Loucy (cell line): ENCODE measurements at regions not wholly inside any gene's neighbourhood (a gene's known extent, or its start where the extent isn't known, plus 50 kb on each side); places are given as distances from the start of the nearest gene placed in this dataset.

ENCODE experiments used
- H2AFZ ChIP-seq: fragments of 200-600 bp; sonication (generic); 2 replicates; pipeline ENCODE4 v1.6.0; 2016; ENCODE audit warnings: antibody characterized with exemption, mild to moderate bottlenecking, low read length, moderate library complexity
- H3F3A ChIP-seq: fragments of 200-600 bp; 2 replicates; pipeline ENCODE4 v1.6.0; 2016; ENCODE audit warnings: antibody characterized with exemption, low read depth, mild to moderate bottlenecking
- H3K27me3 ChIP-seq: fragments of 200-600 bp; sonication (generic); 2 replicates; pipeline ENCODE4 v1.6.1; 2014; ENCODE audit warnings: low read length, mild to moderate bottlenecking; ENCODE audit not compliant: insufficient read depth, poor library complexity, severe bottlenecking
- H3K36me3 ChIP-seq: fragments of 200-600 bp; sonication (generic); 2 replicates; pipeline ENCODE4 v1.6.1; 2016; ENCODE audit warnings: low read length; ENCODE audit not compliant: insufficient read depth
- H3K4me1 ChIP-seq: fragments of 200-600 bp; sonication (generic); 2 replicates; pipeline ENCODE4 v1.5.1; 2014; ENCODE audit warnings: low read length, mild to moderate bottlenecking; ENCODE audit not compliant: insufficient read depth, poor library complexity, severe bottlenecking
- H3K4me2 ChIP-seq: fragments of 200-600 bp; sonication (generic); 2 replicates; pipeline ENCODE4 v1.6.0; 2014; ENCODE audit warnings: antibody characterized with exemption, low read length, low read depth, mild to moderate bottlenecking; ENCODE audit not compliant: poor library complexity, severe bottlenecking
- H3K4me3 ChIP-seq: fragments of 200-600 bp; sonication (generic); 2 replicates; pipeline ENCODE4 v1.5.1; 2014; ENCODE audit warnings: low read length, mild to moderate bottlenecking, mixed read lengths; ENCODE audit not compliant: poor library complexity, severe bottlenecking
- H3K79me2 ChIP-seq: fragments of 200-600 bp; sonication (generic); 2 replicates; pipeline ENCODE4 v1.6.1; 2014; ENCODE audit warnings: low read length; ENCODE audit not compliant: insufficient read depth
- H3K9ac ChIP-seq: fragments of 200-600 bp; sonication (generic); 2 replicates; pipeline ENCODE4 v1.6.0; 2014; ENCODE audit warnings: mild to moderate bottlenecking, low read depth, low read length, moderate library complexity; ENCODE audit not compliant: poor library complexity, severe bottlenecking
- H3K9me2 ChIP-seq: fragments of 200-600 bp; sonication (generic); replicated peaks from 2 replicates; pipeline ENCODE4 v1.6.1; 2016; ENCODE audit warnings: low read depth, low read length, mixed read lengths
- H3K9me3 ChIP-seq: fragments of 200-600 bp; sonication (generic); 2 replicates; pipeline ENCODE4 v1.6.1; 2014; ENCODE audit warnings: mild to moderate bottlenecking, antibody characterized with exemption, low read length, low read depth; ENCODE audit not compliant: insufficient read depth
- H4K20me1 ChIP-seq: fragments of 200-600 bp; sonication (generic); 2 replicates; pipeline ENCODE4 v1.6.0; 2014; ENCODE audit warnings: antibody characterized with exemption, low read length, mild to moderate bottlenecking; ENCODE audit not compliant: insufficient read depth, poor library complexity, severe bottlenecking
- EZH2phosphoT487 ChIP-seq: fragments of 200-600 bp; IDR thresholded peaks from 2 replicates; pipeline ENCODE4 v1.6.1; 2018; ENCODE audit warnings: antibody characterized with exemption, mild to moderate bottlenecking, moderate library complexity, borderline replicate concordance
- TF ChIP-seq, protein P1 (sequence below): fragments of 200-600 bp; sonication (generic); conservative IDR thresholded peaks from 2 replicates; pipeline ENCODE4 v1.5.1; 2014; ENCODE audit warnings: mild to moderate bottlenecking, antibody characterized with exemption, low read length

- H3F3A ChIP-seq, result no peaks in the 10 kb centered on the region
- H3K9me3 ChIP-seq, result no peaks in the 10 kb centered on the region
- H3K27me3 ChIP-seq, result no peaks in the 10 kb centered on the region
- H3K9me2 ChIP-seq, result no peaks in the 10 kb centered on the region
- H3K4me1 ChIP-seq, result peaks cover 5% of the 10 kb centered on the region
- no peak overlapping the region for H2AFZ ChIP-seq
- no peaks in the 10 kb centered on the region for H4K20me1 ChIP-seq
- no peak overlapping the region for H3K9ac ChIP-seq
- no peak overlapping the region for H3K4me3 ChIP-seq
- H3K36me3 ChIP-seq, result no peaks in the 10 kb centered on the region
- no peaks in the 10 kb centered on the region for H3K79me2 ChIP-seq
- no peak for TF ChIP-seq EZH2phosphoT487
- TF ChIP-seq, protein P1, sequence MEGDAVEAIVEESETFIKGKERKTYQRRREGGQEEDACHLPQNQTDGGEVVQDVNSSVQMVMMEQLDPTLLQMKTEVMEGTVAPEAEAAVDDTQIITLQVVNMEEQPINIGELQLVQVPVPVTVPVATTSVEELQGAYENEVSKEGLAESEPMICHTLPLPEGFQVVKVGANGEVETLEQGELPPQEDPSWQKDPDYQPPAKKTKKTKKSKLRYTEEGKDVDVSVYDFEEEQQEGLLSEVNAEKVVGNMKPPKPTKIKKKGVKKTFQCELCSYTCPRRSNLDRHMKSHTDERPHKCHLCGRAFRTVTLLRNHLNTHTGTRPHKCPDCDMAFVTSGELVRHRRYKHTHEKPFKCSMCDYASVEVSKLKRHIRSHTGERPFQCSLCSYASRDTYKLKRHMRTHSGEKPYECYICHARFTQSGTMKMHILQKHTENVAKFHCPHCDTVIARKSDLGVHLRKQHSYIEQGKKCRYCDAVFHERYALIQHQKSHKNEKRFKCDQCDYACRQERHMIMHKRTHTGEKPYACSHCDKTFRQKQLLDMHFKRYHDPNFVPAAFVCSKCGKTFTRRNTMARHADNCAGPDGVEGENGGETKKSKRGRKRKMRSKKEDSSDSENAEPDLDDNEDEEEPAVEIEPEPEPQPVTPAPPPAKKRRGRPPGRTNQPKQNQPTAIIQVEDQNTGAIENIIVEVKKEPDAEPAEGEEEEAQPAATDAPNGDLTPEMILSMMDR, result no peak
- no peak overlapping the region for H3K4me2 ChIP-seq
Observed at GRCh38 chr17:73744411-73744810, 100.2 kb upstream of the SDK2 start.

DNA sequence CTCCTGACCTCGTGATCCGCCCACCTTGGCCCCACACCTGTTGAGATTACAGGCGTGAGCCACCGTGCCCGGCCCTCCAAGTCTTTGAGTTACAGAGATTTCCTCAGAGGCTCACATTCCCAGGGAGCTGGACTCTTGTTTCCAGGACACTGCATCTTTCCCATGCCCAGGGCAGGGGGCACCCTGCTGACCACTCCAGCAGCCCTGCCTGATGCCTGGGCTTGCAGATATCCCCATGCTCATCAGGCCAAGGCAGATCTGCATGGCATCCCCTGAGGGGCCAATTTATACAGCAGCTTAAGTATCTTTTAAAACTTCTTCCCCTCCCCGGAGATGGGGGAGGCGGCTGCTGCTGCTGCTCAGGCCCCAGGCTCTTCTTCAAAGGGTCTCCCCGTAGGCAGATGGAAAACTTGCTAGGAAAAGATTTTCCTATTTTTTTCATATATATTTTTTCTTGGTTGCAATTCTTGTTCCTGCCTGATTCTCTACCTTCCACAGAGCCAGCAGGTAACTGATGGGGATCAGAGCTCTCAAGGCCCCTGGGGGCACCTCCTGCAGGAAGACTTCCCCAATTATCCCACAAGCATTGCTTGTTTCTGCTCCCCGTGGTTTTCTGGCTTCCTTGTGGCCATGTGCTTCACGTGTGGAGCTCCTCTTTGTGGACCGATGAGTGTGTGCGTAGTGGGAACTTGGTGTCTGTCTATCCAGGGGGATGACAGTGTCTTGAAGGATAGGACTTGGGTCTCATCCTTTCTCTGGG, 102.2 kb upstream of the SDK2 start:
- H3K9me2 ChIP-seq, result no peaks in the 10 kb centered on the region
- H2AFZ ChIP-seq, result no peak overlapping the region
- no peaks in the 10 kb centered on the region for H3K79me2 ChIP-seq
- no peaks in the 10 kb centered on the region for H3K36me3 ChIP-seq
- H3F3A ChIP-seq, result no peaks in the 10 kb centered on the region
- H3K4me1 ChIP-seq, result no peaks in the 10 kb centered on the region
- no peak overlapping the region for H3K4me2 ChIP-seq
- no peak overlapping the region for H3K9ac ChIP-seq
- no peaks in the 10 kb centered on the region for H3K27me3 ChIP-seq
- no peak for TF ChIP-seq EZH2phosphoT487
- TF ChIP-seq, protein P1, result no peak
- H3K9me3 ChIP-seq, result no peaks in the 10 kb centered on the region
- no peak overlapping the region for H3K4me3 ChIP-seq
- no peaks in the 10 kb centered on the region for H4K20me1 ChIP-seq

DNA sequence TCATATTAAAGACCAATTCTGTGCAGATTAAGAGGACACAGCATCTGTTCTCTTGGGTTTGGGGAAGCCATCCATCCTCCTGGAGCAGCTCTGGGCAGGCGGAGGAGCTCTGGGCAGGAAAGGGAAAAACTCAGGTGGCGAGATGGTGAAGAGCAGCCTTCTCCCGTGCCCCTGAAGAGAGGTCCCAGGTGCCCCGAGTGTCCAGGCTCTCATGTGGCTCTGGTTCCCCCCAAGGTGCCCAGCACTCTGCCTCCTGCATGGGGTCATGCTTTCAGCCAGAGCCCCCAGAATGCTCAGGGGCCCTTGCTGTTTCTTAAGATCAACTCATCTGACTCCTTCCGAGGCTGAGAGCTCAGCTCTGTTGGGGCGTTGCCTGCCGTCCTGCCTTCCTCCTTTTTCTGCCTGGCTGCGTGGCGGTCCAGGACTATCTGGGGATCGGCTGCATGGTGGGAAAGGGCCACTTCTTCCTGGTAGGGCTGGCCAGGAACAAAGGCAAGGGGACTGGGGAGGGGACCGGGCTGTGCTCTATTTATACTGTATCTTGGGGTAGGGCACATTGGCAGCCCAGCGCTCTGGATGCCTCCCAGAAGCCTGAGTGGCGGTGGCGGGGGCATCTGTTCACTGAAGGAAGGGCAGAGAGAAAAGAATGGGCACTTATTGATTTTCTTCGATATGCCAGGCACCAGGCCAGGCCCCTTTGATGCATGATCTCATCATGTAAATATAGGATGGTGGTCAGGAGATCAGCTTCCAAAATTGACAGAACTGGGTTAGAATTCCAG, 103.2 kb upstream of the SDK2 start:
- Histone ChIP-seq H3K9me2 (no peaks in the 10 kb centered on the region), H3K79me2 (no peaks in the 10 kb centered on the region), H3K4me1 (no peaks in the 10 kb centered on the region), H3K27me3 (no peaks in the 10 kb centered on the region), H3K36me3 (no peaks in the 10 kb centered on the region), H3K9ac (no peak overlapping the region), H3K9me3 (no peaks in the 10 kb centered on the region), H3K4me2 (no peak overlapping the region), H3F3A (no peaks in the 10 kb centered on the region), H3K4me3 (no peak overlapping the region), H4K20me1 (no peaks in the 10 kb centered on the region), H2AFZ (no peak overlapping the region)
- TF ChIP-seq, protein P1, result no peak
- no peak for TF ChIP-seq EZH2phosphoT487
